OCI-LY1 (cell line): ENCODE measurements at regions not wholly inside any gene's neighbourhood (a gene's known extent, or its start where the extent isn't known, plus 50 kb on each side); places are given as distances from the start of the nearest gene placed in this dataset.

Experiments
- H2AFZ ChIP-seq: fragments of 200-600 bp; sonication (generic), shearing (Covaris generic); 2 replicates; pipeline ENCODE4 v1.6.0; 2014; ENCODE audit warnings: antibody characterized with exemption, mild to moderate bottlenecking, low read length
- H3F3A ChIP-seq: fragments of 200-600 bp; sonication (generic), shearing (Covaris generic); 2 replicates; pipeline ENCODE4 v1.6.0; 2014; ENCODE audit warnings: mild to moderate bottlenecking, antibody characterized with exemption, low read length, moderate library complexity; ENCODE audit not compliant: insufficient read depth
- H3K27ac ChIP-seq: fragments of 200-600 bp; sonication (generic); 2 replicates; pipeline ENCODE4 v1.5.1; 2014; ENCODE audit warnings: low read length, mixed run types, mild to moderate bottlenecking, low read depth; ENCODE audit not compliant: poor library complexity, severe bottlenecking
- H3K27me3 ChIP-seq: fragments of 200-600 bp; sonication (generic); 2 replicates; pipeline ENCODE4 v1.6.0; 2014; ENCODE audit warnings: antibody characterized with exemption, mild to moderate bottlenecking, low read length, moderate library complexity; ENCODE audit not compliant: insufficient read depth
- H3K36me3 ChIP-seq: fragments of 200-600 bp; sonication (generic); 2 replicates; pipeline ENCODE4 v1.6.1; 2014; ENCODE audit warnings: mild to moderate bottlenecking, antibody characterized with exemption, low read length, moderate library complexity, mixed read lengths; ENCODE audit not compliant: insufficient read depth
- H3K4me1 ChIP-seq: fragments of 200-600 bp; sonication (generic); 2 replicates; pipeline ENCODE4 v1.5.1; 2014; ENCODE audit warnings: mild to moderate bottlenecking, low read length, moderate library complexity; ENCODE audit not compliant: insufficient read depth, severe bottlenecking
- H3K4me2 ChIP-seq: fragments of 200-600 bp; sonication (generic), shearing (Covaris generic); 2 replicates; pipeline ENCODE4 v1.6.1; 2014; ENCODE audit warnings: low read length
- H3K4me3 ChIP-seq: fragments of 200-600 bp; sonication (generic); 2 replicates; pipeline ENCODE4 v1.5.1; 2014; ENCODE audit warnings: low read length, low read depth, mild to moderate bottlenecking, mixed read lengths; ENCODE audit not compliant: poor library complexity, severe bottlenecking
- H3K79me2 ChIP-seq: fragments of 200-600 bp; shearing (Covaris generic); 2 replicates; pipeline ENCODE4 v1.6.1; 2016; ENCODE audit warnings: mixed run types, low read length, mixed read lengths; ENCODE audit not compliant: insufficient read depth
- H3K9ac ChIP-seq: fragments of 200-600 bp; sonication (generic), shearing (Covaris generic); 2 replicates; pipeline ENCODE4 v1.6.1; 2014; ENCODE audit warnings: mild to moderate bottlenecking, low read length, mixed read lengths
- H3K9me2 ChIP-seq: fragments of 200-600 bp; sonication (generic), shearing (Covaris generic); 2 replicates; pipeline ENCODE4 v1.6.1; 2014; ENCODE audit warnings: low read depth, mild to moderate bottlenecking, low read length, mixed read lengths
- H3K9me3 ChIP-seq: fragments of 200-600 bp; shearing (Covaris generic); 2 replicates; pipeline ENCODE4 v1.6.1; 2014; ENCODE audit warnings: low read length, mixed read lengths
- H4K20me1 ChIP-seq: fragments of 200-600 bp; sonication (generic), shearing (Covaris generic); 2 replicates; pipeline ENCODE4 v1.6.0; 2016; ENCODE audit warnings: mild to moderate bottlenecking, low read length; ENCODE audit not compliant: insufficient read depth
- EZH2 ChIP-seq: fragments of 200-600 bp; sonication (generic), shearing (Covaris generic); IDR thresholded peaks from 2 replicates; pipeline ENCODE4 v1.8.0; 2017; ENCODE audit warnings: borderline replicate concordance, mixed run types, mild to moderate bottlenecking, antibody characterized with exemption, low read length, moderate library complexity, mixed read lengths
- TF ChIP-seq, protein P1 (sequence below): fragments of 200-600 bp; sonication (generic), shearing (Covaris generic); IDR thresholded peaks from 2 replicates; pipeline ENCODE4 v1.5.1; 2017; ENCODE audit warnings: mild to moderate bottlenecking, antibody characterized with exemption, low read length, moderate library complexity, mixed read lengths

DNA sequence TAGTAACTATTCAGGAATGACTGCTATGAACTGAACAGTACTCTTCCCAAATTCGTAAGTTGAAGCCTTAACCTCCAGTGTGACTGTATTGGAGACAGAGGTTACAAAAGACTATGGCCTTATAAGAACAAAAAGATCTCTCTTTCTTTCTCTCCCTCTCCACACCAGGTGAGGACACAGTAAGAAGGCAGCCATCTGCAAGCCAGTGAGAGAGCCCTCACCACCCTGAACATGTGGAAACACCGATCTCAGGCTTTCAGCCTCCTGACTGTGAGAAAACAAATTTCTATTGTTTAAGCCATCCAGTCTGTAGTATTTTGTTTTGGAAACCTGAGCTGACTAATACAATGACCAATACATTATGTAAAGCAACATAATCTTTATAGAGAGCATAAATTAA is 888.9 kb downstream of the SLITRK1 start:
- H3K4me1 ChIP-seq, result no peaks in the 10 kb centered on the region
- H3K4me3 ChIP-seq, result no peak overlapping the region
- no peaks in the 10 kb centered on the region for H3K36me3 ChIP-seq
- H3K4me2 ChIP-seq, result no peak overlapping the region
- no peaks in the 10 kb centered on the region for H4K20me1 ChIP-seq
- no peaks in the 10 kb centered on the region for H3K9me3 ChIP-seq
- no peak overlapping the region for H3K27ac ChIP-seq
- H3F3A ChIP-seq, result no peaks in the 10 kb centered on the region
- TF ChIP-seq EZH2, result no peak
- TF ChIP-seq, protein P1, sequence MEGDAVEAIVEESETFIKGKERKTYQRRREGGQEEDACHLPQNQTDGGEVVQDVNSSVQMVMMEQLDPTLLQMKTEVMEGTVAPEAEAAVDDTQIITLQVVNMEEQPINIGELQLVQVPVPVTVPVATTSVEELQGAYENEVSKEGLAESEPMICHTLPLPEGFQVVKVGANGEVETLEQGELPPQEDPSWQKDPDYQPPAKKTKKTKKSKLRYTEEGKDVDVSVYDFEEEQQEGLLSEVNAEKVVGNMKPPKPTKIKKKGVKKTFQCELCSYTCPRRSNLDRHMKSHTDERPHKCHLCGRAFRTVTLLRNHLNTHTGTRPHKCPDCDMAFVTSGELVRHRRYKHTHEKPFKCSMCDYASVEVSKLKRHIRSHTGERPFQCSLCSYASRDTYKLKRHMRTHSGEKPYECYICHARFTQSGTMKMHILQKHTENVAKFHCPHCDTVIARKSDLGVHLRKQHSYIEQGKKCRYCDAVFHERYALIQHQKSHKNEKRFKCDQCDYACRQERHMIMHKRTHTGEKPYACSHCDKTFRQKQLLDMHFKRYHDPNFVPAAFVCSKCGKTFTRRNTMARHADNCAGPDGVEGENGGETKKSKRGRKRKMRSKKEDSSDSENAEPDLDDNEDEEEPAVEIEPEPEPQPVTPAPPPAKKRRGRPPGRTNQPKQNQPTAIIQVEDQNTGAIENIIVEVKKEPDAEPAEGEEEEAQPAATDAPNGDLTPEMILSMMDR, result no peak
- H3K27me3 ChIP-seq, result no peaks in the 10 kb centered on the region
- H3K79me2 ChIP-seq, result no peaks in the 10 kb centered on the region
- no peaks in the 10 kb centered on the region for H3K9me2 ChIP-seq
- no peak overlapping the region for H3K9ac ChIP-seq
- H2AFZ ChIP-seq, result no peak overlapping the region

DNA sequence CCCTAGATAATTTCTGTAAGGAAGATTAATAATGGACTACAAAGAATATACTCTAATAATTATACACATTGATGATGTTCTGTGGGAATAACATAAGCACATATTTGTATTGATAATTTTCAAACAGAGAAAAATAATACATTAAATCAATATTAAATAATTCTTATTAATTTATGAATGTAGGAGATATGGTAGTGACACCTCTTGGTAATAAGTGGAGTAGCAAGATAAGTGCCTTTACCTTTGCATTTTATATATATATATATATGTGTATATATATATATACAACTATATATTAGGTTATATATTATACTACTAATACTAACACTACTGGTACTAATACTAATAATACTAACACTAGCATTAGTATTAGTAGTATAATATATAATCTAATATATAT is 905.8 kb downstream of the SLITRK1 start:
- H3K36me3 ChIP-seq, result no peaks in the 10 kb centered on the region
- no peak overlapping the region for H3K9ac ChIP-seq
- no peak for TF ChIP-seq EZH2
- TF ChIP-seq, protein P1, result no peak
- no peaks in the 10 kb centered on the region for H3K27me3 ChIP-seq
- H2AFZ ChIP-seq, result no peak overlapping the region
- no peak overlapping the region for H3K4me2 ChIP-seq
- H3F3A ChIP-seq, result no peaks in the 10 kb centered on the region
- H3K27ac ChIP-seq, result no peak overlapping the region
- H3K79me2 ChIP-seq, result no peaks in the 10 kb centered on the region
- no peaks in the 10 kb centered on the region for H4K20me1 ChIP-seq
- H3K4me1 ChIP-seq, result no peaks in the 10 kb centered on the region
- H3K9me2 ChIP-seq, result no peaks in the 10 kb centered on the region
- H3K9me3 ChIP-seq, result no peaks in the 10 kb centered on the region
- H3K4me3 ChIP-seq, result no peak overlapping the region

DNA sequence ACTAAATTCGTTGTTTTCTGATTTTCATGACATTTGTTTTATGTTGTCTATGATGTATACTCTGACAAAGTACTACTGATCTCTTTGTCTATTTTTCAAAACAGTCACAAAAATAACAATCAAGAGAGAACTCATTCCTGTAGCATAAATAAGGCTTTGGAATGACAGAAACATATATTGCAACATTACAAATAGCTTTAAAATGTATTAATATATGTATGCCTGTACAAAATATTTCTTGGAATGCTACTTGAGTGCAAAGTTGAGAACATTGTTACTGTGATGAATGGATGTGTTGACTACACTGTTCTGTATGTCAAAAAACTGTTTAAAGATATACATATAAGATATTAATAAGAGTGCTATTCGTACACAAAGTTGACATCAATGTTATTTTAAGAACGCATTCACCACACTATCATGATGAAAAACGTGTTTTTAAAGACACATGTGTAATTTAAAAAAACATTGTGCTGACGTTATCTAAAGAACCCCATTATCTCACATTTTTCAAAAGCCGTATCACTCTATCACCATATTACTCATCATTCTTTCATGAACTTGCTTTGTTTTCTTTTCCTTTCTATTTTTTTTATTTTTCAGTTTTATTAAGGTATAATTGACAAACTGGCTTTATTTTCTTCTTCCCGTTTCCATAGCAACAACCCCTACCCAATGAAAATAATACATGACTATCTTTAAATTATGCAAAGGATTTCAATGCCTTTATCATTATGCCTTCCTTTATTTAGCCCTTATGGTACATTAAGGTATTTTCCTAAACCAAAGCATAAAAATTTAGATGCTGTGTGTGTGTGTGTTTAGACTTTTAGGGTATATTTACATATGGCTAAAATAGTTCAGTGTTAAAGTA is 918.8 kb downstream of the SLITRK1 start:
- no peak for TF ChIP-seq EZH2
- TF ChIP-seq, protein P1, result no peak
- Histone ChIP-seq H3K79me2 (no peaks in the 10 kb centered on the region), H3K4me3 (no peak overlapping the region), H3K27me3 (no peaks in the 10 kb centered on the region), H3K4me1 (no peaks in the 10 kb centered on the region), H3F3A (no peaks in the 10 kb centered on the region), H3K9me2 (no peaks in the 10 kb centered on the region), H3K9ac (no peak overlapping the region), H3K36me3 (no peaks in the 10 kb centered on the region), H3K27ac (no peak overlapping the region), H3K9me3 (no peaks in the 10 kb centered on the region), H3K4me2 (no peak overlapping the region), H2AFZ (no peak overlapping the region), H4K20me1 (no peaks in the 10 kb centered on the region)
